GM19324 (cell line): ENCODE measurements at regions not wholly inside any gene's neighbourhood (a gene's known extent, or its start where the extent isn't known, plus 50 kb on each side); places are given as distances from the start of the nearest gene placed in this dataset.

Source experiments
- ATAC-seq: cut with Tn5 transposase; IDR thresholded peaks from one replicate; pipeline ENCODE4 v1.9.1; 2021; ENCODE audit warnings: mild to moderate bottlenecking, moderate library complexity; ENCODE audit not compliant: unreplicated experiment, low FRiP score

DNA sequence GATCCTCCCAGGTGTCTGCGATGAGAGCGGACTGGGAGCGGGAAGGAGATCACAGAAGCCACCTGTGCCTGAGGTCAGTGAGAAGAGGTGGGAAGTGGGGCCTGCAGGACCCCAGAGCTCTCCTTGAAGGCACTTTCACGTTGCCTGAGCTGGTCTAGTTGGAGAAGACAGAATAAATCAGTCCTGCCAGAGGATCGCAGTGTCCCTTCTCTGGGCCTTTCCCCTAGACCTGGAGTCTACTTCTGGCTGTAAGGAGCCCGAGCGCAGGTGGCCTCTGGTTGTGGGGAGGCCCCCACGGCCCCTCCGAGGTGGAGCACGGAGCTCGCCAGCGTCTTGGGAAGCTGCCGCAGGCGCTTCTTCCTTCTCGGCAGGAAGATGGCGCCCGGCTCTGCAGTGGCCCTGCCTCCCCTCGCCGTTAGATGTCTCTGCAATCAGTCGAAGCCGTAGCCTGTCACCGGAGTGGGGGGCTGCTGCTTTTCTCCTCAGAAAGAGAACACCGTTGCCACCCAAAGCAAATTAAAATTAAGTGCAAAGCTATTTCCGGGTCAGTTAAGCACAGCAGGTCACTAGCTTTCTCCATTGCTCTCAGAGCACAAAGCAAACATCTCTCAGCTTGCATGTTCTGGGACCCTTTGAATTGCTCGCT is 212.0 kb upstream of the MYT1L start:
- no peak for ATAC-seq

DNA sequence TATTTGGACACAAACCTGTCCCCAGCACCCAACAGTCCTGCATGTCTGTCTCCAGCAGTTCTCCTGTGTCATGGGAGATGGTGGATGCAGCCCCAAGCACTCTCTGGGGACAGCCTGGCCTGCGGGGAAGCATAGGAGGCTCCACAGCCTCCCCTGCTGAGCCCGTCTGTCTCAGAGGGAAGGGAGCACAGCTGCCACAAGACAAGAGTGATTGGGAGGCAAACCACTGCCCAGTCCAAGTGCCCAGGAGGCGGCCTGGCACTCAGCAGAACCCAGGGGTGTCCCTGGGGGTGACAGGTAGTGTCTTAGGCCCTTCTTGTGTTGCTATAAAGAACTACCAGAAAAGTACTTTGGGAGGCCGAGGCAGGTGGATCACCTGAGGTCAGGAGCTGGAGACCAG is 211.2 kb upstream of the MYT1L start:
- no peak for ATAC-seq

DNA sequence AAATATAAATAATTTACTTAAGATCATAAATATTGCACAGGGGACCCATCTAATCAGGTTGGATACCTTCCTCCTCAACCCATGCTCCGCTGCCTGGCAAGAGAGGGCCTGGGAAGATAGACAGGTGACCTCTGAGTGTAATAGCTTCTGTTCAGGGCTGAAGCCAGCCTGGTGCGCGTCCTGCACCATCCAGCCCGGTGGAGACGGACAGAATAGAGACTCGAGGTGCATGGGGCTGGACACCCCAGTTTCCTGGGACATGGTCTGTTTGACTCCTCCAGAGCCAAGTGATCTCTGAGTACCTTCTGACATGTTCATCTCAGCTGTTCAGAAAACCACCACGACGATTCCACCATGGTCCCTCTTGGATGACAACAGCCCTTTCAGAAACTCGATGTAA is 209.3 kb upstream of the MYT1L start:
- ATAC-seq: no peak

DNA sequence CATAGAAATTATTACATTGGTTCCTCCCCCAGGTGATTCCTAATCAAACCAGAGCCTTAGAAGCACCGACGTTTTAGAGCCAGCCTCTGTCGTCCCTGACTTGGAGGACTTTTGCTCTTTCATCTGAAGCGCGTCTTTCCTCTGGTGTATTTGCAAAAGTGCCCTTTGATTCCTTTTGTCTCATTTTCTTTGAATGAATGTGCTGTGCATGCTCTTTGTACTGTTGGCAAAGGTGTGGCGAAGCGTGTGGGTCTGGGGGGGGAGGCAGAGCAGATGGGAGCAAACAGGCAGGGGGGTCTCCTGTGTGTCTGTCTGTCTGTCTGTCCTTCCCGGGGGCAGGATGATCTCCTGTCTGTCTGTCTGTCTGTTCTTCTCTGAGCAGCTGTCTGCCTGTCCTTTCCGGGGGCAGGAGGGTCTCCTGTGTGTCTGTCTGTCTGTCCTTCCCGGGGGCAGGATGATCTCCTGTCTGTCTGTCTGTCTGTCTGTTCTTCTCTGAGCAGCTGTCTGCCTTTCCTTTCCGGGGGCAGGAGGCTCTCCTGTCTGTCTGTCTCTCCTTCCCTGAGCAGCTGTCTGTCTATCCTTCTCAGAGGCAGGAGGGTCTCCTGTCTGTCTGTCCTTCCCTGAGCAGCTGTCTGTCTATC is 205.5 kb upstream of the MYT1L start:
- ATAC-seq: no peak

DNA sequence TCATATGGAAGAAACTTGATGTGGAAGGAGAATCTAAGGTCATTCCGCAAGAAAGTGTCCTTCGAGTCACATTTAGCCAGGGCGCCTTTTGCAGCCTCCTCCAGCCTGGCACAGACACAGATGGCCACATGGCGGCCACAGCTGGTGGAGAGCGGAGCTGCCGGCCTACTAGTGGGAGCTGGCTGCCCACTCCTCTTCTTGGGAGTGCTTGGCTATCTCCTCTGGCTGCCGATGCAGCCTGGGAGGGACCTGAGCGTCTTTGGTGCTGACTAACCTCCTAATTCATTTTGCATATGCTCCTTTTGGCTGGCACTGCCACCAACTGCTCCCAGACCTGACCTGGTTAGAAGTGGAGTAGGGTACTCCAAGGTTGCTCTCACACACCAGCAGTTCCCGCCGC is 199.3 kb upstream of the MYT1L start:
- ATAC-seq: no peak

DNA sequence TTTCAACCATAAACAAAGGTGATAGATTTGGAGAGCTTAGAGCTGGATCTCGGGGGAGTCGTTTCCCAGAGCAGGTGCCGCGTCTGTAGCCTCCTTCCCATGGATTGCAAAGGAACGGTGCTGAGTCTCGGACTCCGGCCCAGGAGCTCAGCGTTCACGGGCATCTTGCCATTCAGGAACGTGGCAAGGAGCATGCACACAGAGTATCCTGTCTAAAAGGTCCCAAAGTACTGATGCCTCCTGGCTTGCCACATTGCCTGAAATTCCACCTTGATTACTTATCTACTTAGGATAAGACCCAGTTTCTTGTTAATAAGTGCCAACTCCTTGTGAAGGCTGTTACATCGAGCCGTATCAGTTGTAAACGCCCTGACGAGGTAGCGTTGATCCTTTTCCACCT is 197.8 kb upstream of the MYT1L start:
- no peak for ATAC-seq

DNA sequence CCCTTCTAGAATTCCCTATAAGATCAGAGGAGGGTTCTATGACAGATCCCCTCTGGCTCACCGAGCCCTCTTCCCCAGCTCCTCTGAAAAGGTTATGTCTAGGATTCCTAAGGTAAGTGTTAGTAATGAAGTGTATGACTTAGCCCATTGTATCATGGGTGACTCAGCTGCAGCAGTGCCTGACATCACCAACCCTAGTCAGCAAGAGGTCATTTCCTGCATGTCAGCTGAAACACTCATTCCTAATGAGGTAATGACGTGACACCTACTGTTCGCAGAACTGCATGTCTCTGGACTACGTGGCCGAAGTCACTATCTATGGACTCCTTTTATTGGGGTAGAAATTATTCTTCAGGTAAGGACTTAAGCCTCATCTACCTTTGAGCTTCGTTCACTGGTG is 196.1 kb upstream of the MYT1L start:
- no peak for ATAC-seq

DNA sequence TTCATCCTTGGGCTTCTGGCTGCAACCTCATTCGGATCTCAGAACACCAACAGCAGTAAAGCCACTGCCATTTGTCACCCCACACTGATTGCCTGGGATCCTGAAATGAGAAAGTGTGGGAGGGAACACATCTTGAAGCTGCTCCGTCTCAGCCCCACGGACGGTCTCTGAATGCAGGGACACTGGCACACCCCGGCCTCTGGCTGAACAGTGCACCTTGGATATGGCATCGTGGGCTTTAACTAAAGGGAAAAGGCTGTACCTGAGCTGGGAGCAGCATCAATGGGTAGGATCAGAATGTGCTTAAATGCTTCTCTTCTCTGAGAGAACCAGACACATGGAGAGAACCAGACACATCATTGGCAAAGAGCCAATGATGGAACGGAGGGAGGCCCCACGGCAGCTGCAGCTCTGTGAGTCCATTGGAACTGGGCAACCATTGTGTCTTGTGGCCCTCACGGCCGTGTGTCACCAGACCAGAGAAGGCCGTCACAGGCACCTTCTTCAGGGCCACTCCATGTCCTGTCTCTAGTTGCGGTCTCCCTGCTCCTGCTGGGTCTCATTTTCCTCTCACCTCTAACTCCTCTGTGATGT is 193.4 kb upstream of the MYT1L start:
- ATAC-seq: no peak

DNA sequence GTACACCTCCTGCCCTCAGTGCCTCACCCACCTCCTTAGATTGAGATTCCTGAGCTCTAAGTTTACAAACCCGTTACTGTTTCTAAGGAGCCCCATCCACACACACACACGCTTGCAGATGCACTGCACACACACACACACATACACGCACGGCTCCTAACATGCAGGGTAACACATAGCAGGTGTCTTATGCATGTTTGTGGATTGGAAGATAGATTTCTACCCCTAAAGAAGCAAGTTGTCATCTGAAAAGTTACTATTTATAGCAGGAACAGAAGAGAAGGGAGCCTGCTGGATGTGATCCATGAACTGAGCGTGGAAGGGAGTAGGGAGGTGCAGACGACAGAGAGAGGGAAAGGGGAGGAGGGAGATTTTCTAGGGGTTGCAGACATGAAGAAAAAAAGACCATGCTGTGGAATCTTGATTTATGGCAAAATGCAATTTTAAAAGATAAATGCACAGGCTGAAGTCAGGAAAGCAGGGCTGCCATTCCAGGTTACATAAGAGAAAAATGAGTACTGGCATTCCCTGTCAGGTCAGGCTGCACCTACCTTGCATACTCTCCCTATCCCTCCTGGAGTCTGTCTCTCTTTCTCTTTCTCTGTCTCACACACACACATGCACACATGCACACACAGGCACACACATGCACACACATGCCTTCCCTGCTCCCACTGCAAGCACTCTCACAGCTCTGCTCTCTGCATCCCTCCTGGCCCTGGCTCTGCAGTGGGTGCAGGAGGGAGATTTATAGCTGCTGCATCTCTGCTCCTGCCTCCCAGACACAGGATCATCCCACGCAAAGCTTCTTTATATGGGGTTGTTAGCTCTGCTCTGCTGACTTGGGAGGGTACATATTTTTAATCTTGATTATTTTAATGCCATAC is 192.6 kb upstream of the MYT1L start:
- ATAC-seq: no peak

DNA sequence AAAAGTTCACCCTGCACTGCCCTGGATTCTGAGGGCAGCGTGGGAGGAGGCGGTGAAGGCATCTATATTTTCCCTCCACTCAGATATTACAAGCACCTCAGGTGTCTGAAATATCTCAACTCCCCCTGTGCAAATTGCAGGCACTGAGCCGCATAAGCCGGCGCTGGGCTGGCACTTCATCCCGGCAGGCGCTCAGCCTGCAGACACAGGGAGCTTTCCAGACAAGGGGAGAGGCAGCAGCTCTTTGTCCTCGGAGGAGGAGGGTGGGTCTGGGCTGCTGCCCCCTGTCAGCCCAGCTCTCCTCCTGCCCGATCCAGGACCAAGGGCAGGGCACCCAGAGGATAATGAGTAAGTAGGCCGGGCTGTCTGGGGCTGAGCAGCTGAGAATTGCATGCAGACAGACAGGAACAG is 189.3 kb upstream of the MYT1L start:
- ATAC-seq: no peak

DNA sequence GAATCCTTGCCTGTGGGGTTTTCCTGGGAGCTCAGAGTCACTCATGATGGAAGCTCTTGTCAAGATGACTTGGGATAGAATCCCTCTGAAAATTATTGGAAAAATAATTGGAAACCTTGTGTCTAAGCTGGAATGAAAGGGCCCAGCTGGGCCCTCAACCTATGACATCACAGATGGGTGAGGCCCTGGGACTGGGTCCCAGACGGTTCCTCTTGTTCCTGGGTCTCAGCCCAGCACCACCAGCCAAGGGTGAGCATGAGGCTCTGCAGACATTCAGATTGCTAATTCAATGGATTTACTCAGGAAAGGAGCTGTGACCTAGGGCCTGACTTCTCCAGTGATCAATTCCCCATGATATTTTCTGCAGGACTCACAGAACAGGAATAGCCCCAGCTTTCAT is 188.3 kb upstream of the MYT1L start:
- ATAC-seq: no peak

DNA sequence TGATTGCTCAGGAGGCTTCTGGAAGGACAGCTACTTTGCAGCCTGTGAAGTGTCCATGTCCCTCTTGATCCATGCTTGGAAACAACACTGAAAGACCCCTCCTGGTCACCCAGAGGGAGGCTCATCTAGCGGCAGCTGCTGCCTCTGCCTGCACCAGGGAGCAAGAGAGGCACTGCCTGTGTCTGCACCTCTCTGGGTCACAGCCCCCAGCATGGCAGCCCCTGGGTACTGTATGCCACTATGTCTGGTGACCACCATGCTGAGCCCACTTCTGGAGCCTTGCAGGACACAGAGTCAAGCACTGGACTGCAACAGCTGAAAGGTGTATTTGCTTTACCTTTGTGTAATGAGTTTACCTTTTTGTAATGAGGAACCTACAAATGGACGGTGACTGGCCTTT is 186.3 kb upstream of the MYT1L start:
- no peak for ATAC-seq

DNA sequence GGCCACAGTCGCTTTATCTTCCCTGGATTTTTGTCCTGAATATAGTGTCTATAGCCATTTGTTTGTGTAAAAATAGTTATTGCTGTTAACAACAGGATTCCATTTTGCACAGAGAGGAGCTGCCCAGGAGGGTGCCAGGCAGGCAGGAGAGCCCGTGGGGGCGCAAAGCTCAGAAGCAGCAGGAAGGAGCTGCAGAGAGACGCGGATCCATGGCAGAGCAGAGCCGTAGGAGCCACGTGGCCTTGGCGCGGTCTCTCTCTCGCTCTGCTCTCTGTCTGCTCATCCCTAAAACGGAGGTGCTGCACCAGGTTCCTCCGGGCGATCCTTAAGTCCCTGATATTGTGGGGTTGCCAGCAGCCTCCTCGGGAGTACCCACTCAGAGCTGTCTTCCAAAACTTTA is 185.3 kb upstream of the MYT1L start:
- ATAC-seq: no peak

DNA sequence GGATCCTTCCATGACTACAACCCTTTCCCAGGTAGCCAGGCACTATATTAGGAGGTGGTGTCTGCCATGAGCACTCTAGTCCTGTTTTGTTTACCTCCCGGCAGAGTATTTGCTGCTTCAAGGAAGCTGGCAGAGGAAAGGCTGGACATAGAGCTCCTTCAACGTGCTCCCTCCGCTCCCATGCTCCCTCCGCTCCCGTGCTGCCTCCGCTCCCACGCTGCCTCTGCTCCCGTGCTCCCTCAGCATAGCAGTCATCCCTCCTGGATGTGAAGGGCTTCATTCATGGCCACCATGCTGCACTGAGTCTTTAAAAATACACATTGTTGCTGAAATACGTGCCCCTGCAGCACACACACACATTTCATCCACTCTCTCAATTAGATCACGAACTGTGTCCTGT is 181.9 kb upstream of the MYT1L start:
- no peak for ATAC-seq

DNA sequence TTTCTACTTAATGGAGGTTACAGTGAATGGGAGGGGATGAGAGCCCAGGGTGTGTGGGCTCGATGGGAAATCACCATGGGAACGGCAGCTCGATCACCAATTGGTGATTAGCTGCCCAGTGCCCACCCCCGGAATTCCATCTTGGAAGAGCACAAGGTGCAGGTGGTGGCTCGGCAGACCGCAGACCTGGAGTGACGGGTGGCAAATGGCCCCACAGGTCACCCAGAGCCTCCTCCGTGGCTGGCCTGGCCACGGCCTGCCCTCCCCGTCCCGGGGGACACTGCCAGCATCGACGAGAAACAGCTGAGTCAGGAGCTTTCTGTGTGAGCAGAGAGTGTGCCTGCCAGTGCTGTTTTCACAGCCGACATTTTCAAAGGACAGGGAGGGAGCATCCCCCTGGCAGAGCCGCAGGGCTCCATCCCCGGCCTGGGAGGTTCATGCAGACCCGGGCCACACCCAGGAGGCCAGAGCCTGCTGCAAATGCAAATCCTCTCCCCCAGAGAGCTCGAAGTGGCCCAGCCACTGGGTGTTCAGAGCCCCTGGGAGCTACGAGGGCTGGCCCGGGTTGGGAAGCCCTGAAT is 176.4 kb upstream of the MYT1L start:
- ATAC-seq: no peak

DNA sequence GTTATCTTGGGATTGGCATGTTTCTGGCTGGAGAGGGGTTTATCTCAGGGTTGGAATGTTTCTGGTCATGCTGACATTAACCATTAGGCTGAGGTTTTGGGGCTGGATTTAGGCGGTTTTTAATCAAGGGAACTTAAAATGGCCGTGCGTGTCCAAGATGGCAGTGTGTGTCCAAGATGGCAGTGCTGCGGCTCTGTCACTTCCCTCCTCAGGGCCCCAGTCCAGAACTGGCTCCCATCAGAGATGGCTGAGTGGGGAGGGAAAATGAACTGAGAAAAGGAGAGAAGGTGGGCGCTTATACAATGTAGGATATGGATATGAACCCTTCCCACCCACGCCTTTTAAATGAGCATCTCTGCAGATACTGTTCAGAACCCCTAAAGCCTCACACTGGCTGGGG is 175.5 kb upstream of the MYT1L start:
- ATAC-seq: no peak

DNA sequence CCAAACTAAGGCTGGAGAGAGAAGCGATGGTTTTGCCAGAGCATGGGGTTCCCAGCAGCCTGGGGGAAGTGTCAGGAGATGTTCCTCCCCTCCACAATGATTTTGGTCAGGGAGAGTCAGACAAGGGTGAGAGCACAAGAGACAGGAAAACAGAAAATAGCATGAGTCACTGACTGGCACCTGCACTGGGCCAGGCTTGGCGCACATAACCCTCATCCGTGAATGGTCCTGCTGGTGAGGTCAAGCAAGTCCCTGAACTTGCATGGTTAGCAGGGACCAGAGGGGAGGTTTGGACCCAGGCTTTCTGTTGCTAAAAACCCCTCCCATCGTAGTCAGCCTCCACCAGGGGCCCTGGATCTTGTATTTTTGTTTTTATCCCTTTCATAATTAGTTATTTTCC is 174.5 kb upstream of the MYT1L start:
- ATAC-seq: no peak

DNA sequence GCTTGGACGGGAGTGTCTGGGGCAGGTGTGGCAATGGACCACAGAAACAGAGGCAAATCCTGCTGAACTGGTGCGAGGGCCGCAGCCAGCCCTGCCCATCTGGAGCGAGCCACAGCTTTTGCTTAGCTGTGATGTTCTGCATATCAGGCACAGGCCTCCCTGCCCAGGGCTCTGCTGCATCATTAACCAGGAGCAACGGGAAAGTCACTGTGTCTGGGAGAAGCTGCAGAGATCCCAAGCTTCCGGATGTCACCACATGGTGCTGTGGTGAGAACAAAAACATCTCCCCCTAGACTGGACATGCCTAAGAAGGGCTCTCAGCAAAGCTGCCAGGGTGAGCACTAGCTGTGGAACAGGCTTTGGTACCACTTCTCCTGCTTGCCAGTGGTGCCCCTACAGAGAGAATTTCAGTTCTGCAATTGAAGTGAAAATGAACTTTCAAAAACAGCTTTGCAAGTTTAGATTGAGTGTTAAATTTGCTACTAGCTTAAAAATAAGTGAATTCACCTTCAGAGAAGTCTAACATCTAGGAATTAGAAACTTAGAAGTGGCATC is 172.9 kb upstream of the MYT1L start:
- no peak for ATAC-seq

DNA sequence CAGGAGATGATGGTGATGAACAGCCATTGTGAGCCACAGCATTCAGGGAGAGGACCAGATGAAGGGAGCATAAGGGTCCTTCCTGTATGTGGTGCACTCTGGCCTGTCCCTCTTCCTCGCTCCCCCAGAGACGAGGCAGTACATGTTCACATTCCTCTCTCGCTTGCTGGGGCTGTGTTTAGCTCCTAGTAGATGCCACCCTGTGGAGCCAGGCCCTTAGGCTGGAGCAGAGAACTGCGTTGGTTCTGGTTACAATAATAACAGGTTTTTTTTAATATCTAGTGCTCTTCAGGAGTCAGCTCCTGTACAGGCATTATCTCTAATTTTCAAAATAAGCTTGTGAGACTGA is 171.1 kb upstream of the MYT1L start:
- ATAC-seq: no peak

DNA sequence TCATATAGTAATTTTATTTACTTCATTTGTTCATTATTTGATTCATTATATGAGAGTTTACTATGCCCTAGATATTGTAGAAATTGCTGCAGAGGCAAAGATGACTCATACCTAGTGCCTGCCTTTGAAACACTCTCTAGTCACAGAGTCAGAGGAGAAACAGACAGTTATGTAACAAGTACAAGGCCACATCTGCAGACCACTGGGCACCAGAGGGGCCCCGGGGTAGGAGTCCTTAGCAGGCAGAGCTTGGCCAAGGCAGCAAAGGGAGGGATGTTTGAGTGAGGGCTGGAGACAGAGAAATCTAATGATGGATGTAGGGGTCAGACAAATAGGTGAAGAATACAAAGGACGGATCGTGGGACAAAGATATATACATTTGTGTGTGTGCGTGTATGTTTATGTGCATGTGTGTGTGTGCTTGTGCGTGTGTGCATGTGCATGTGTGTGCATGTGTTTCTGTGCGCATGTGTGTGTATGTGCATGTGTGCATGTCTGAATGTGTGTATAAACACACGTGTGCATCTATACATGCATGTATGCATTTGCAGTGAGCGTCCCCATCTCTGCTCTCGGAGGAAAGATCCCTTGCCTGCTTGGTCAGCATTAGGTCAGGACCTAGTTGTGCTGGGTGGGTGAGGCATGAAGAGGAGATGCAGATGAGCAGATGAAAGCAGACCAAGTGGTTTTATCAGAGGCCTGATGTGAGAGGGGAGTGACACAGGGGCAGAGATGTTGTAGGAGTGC is 170.6 kb upstream of the MYT1L start:
- ATAC-seq: no peak
